ENCODE measurements at regions not wholly inside any gene's neighbourhood (a gene's known extent, or its start where the extent isn't known, plus 50 kb on each side); places are given as distances from the start of the nearest gene placed in this dataset.

GRCh38 chr10:90481326-90481923, 376.4 kb downstream of the HTR7 start (continued):
- TF ChIP-seq IKZF1 (IDR thresholded peaks at IDR 0.05): no peak

GRCh38 chr10:90484518-90484917, 373.3 kb downstream of the HTR7 start:
- DNase-seq (ENCODE audit: low spot score) (no peak), FAIRE-seq (no peak), ATAC-seq (no peak)
- no peaks in the 10 kb centered on the region for H3K36me3 ChIP-seq (replicated peaks in 1 of 2; ENCODE audit: control insufficient read depth in 1 of 2, insufficient read depth in 2 of 2, low read length in 2 of 2)
- no peaks in the 10 kb centered on the region for H3K9me3 ChIP-seq (ENCODE audit: low read length)
- no peak overlapping the region for H3K9ac ChIP-seq (ENCODE audit: insufficient read depth, low read depth, low read length)
- CTCF ChIA-PET (ENCODE audit: low intra/inter-chr PET ratio, low total read pairs): no interaction called here
- intact Hi-C loops (cut with micrococcal nuclease; ENCODE audit: unreplicated experiment): no loop called here
- POLR2A ChIA-PET: no interaction called here
- H4K20me1 ChIP-seq (ENCODE audit: insufficient read depth, low read length): no peaks in the 10 kb centered on the region
- no peak overlapping the region for H3K4me2 ChIP-seq (ENCODE audit: low read depth, low read length)
- 6% methylated on average over 2 of the region's 3 CpGs for WGBS (ENCODE audit: low lambda C conversion rate)
- H3K27me3 ChIP-seq (ENCODE audit: control insufficient read depth in 1 of 2, insufficient read depth in 2 of 2, low read length in 2 of 2): no peaks in the 10 kb centered on the region
- in situ Hi-C loops (cut with HindIII; ENCODE audit: extremely low pct_ligation_motif_present, low pct_unique_long_range_greater_than_20kb): no loop called here
- no peak overlapping the region for H2AFZ ChIP-seq (ENCODE audit: low read length)
- TF ChIP-seq ZNF382 (CRISPR knock-in tag; IDR thresholded peaks at IDR 0.05; ENCODE audit: borderline replicate concordance) (no peak), ZNF281 (CRISPR knock-in tag; IDR thresholded peaks at IDR 0.05; ENCODE audit: borderline replicate concordance) (no peak), PATZ1 (CRISPR knock-in tag; IDR thresholded peaks at IDR 0.05) (no peak)
- H3K79me2 ChIP-seq (ENCODE audit: insufficient read depth, low read length): no peaks in the 10 kb centered on the region
- no peaks in the 10 kb centered on the region for H3K4me1 ChIP-seq (ENCODE audit: insufficient read depth, low read length)
- no TSS peak for BruUV-seq (replicated peaks)
- no peak overlapping the region for H3K4me3 ChIP-seq (replicated peaks in 1 of 3; ENCODE audit: insufficient read depth in 1 of 3, low read depth in 2 of 3, low read length in 3 of 3)
- H3K27ac ChIP-seq (ENCODE audit: extremely low read length, insufficient read depth, low read length): no peak overlapping the region

All from HepG2 (cell line).